BJ (cell line): ENCODE measurements at regions not wholly inside any gene's neighbourhood (a gene's known extent, or its start where the extent isn't known, plus 50 kb on each side); places are given as distances from the start of the nearest gene placed in this dataset.

Experiments used
- CTCF ChIA-PET: fragments of 350-600 bp; formaldehyde crosslinking; extraction: SDS; loops from one replicate; lab custom pipeline; 2021; ENCODE audit warnings: antibody characterized with exemption, inconsistent platforms; lab: Yijun Ruan, JAX
- POLR2A ChIA-PET: fragments of 300-600 bp; sonication (Branson Sonifier 250); formaldehyde crosslinking; extraction: SDS; loops from one replicate; lab custom pipeline; 2021; ENCODE audit warnings: antibody characterized with exemption; lab: Charles Lee
- DNase-seq: peaks from one replicate; pipeline ENCODE4 v3.0.0-alpha.2; 2011; ENCODE audit warnings: low read depth
- H3K27me3 ChIP-seq: 2 replicates; pipeline ENCODE4 v1.6.0; 2011; ENCODE audit warnings: low read length; ENCODE audit not compliant: control insufficient read depth, insufficient read depth
- H3K36me3 ChIP-seq: 2 replicates; pipeline ENCODE4 v1.5.1; 2011; ENCODE audit warnings: low read length; ENCODE audit not compliant: control insufficient read depth, insufficient read depth
- H3K4me3 ChIP-seq: 2 replicates; pipeline ENCODE4 v1.5.1; 2011; ENCODE audit warnings: low read depth, mild to moderate bottlenecking, control low read depth, low read length
- CTCF ChIP-seq: IDR thresholded peaks from 2 replicates; pipeline ENCODE4 v1.5.1; 2011; ENCODE audit warnings: low read depth, mild to moderate bottlenecking, control low read depth, inconsistent platforms, low read length, moderate library complexity; ENCODE audit not compliant: insufficient read depth

DNA sequence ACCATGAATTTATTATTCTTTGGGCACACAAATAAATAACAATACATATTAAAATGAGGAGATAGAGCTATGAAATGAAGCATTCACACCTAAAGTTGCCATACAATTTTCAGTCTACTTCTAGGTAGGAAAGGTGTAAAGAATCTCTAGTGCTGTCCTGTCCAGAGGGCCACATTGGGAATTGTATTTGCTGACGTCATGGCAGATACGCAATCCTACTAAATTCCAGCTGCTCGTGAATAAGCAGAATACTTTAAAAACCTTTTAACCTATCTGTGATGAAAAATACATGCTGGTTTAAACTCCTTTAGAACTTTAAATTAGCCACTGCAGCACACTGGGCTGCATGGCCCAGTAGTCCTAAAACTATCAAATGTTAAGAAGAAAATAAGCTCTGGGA lies 236.1 kb downstream of the FSCB start:
- Histone ChIP-seq H3K36me3 (no peaks in the 10 kb centered on the region), H3K4me3 (no peak overlapping the region), H3K27me3 (no peaks in the 10 kb centered on the region)
- TF ChIP-seq CTCF = no peak
- ChIA-PET CTCF (no interaction called here), POLR2A (no interaction called here)
- DNase-seq = no peak

- H3K4me3 ChIP-seq = no peak overlapping the region
- no peak for TF ChIP-seq CTCF
- H3K27me3 ChIP-seq = no peaks in the 10 kb centered on the region
- POLR2A ChIA-PET = no interaction called here
- CTCF ChIA-PET = no interaction called here
- no peaks in the 10 kb centered on the region for H3K36me3 ChIP-seq
- DNase-seq = no peak
Measured at GRCh38 chr14:44265246-44265645, 241.8 kb downstream of the FSCB start.

DNA sequence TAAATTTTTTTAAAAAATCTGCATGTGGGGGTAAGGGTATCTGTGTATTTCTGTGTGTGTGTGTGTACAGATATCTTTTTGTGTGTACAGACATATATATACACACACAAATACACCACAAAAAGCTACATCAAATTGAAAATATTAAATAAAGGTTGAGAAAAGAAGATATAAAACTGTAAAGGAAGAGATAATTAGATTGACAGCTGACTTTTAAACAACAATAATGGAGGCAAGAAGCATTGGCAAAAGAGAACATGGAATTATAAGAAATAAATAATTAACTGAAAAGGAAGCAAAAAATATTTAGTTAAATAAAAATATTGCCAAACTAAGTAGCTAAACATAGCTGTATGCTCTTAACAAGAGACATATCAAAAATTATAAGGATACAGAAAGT lies 291.4 kb downstream of the FSCB start:
- H3K27me3 ChIP-seq = no peaks in the 10 kb centered on the region
- no peak for DNase-seq
- POLR2A ChIA-PET = no interaction called here
- H3K4me3 ChIP-seq = no peak overlapping the region
- CTCF ChIA-PET = interaction anchor here (0.6 to 1.4 kb wide), 2 partner anchors 14 to 631 kb away, joined by 3 read pairs; no protein-coding TSS in a partner anchor
- no peaks in the 10 kb centered on the region for H3K36me3 ChIP-seq
- no peak for TF ChIP-seq CTCF

DNA sequence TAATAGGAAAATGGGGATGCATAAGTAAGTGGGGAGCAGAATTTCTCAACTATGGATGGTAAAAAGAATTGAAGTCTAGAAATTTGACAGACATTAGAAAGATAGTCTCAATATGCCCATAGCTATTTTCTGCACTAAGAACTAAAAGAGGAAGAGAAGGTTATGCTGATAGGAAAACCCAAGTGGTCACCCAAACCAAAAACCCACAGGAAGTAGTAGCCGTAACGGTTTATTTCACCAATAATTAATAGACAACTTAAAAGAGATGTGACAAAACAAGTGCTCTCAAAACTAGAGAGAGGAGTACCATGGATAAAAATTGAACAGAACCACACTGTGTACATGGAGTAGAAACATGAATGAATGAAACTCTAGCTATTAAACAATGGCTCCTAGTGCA lies 295.4 kb downstream of the FSCB start:
- Histone ChIP-seq H3K4me3 (no peak overlapping the region), H3K27me3 (no peaks in the 10 kb centered on the region), H3K36me3 (no peaks in the 10 kb centered on the region)
- POLR2A ChIA-PET = no interaction called here
- no peak for TF ChIP-seq CTCF
- CTCF ChIA-PET = no interaction called here
- DNase-seq = no peak

DNA sequence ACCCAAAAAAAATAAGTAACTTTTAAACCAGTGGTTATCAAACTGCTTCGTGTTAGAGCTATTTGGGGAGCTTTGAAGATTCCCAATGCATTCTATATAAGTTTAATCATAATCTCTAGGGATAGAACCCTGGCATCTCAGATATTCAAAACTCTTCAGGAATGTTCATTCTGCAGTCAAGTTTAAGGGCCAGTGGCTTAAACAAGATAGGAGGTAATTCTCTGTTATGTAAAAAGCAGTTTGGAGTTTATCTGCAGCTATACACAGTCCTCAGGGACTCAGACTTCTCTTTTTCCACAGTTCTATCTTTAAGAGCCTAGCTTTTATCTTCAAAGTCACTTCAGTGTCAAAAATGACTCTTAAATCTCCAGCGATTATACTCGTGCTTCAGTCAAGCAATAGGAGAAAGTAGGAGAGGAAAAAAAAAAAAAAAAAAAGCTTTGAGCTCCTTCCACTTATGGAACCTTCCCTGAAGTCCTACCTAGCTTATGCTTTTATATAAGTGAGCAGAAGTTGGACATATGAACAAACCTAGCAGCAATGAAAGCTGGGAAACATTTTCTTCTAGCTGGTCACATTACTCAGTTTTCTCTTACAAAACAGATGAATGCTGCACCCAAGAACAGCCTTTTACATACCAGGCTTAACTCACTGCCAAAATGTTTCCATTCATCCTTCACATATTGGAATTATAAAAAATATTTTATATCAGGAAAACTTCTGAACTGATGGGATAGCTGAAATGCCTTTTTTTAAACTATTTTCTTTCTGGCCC lies 302.8 kb downstream of the FSCB start:
- Histone ChIP-seq H3K4me3 (no peak overlapping the region), H3K27me3 (no peaks in the 10 kb centered on the region), H3K36me3 (no peaks in the 10 kb centered on the region)
- ChIA-PET POLR2A (no interaction called here), CTCF (no interaction called here)
- no peak for TF ChIP-seq CTCF
- DNase-seq = no peak
